Lung (tissue), 11 donors: ENCODE measurements at regions not wholly inside any gene's neighbourhood (a gene's known extent, or its start where the extent isn't known, plus 50 kb on each side); places are given as distances from the start of the nearest gene placed in this dataset.

Source experiments
- ATAC-seq: fragments of 200-7000 bp; cut with Tn5 transposase; one replicate; pipeline ENCODE4 v1.9.1; 2020; ENCODE audit warnings: moderate number of reproducible peaks; ENCODE audit not compliant: insufficient read depth, low FRiP score
- DNase-seq, 3 donors: peaks; one replicate each; pipeline ENCODE4 v3.0.0-alpha.2; 2013 to 2017
- H3K27ac ChIP-seq, 2 donors: one replicate each; pipeline ENCODE4 v1.5.1; 2013; ENCODE audit warnings: mild to moderate bottlenecking in 2 of 2, moderate library complexity in 2 of 2, control low read depth in 1 of 2, inconsistent platforms in 1 of 2, low read depth in 1 of 2, low read length in 1 of 2
- H3K27me3 ChIP-seq, 3 donors: one replicate each; pipeline ENCODE4 v1.5.1; 2013; ENCODE audit warnings: low read length in 2 of 3; ENCODE audit not compliant: control insufficient read depth in 3 of 3, insufficient read depth in 3 of 3
- H3K36me3 ChIP-seq, 4 donors: one replicate each; pipeline ENCODE4 v1.5.1; 2013; ENCODE audit warnings: low read length in 4 of 4, mild to moderate bottlenecking in 1 of 4, moderate library complexity in 1 of 4; ENCODE audit not compliant: control insufficient read depth in 4 of 4, insufficient read depth in 4 of 4
- H3K4me1 ChIP-seq, 5 donors: one replicate each; pipeline ENCODE4 v1.5.1; 2013; ENCODE audit warnings: low read length in 5 of 5, mild to moderate bottlenecking in 2 of 5, moderate library complexity in 1 of 5; ENCODE audit not compliant: control insufficient read depth in 5 of 5, insufficient read depth in 5 of 5
- H3K4me3 ChIP-seq: one replicate; pipeline ENCODE4 v1.5.1; 2013; ENCODE audit warnings: mild to moderate bottlenecking, control low read depth, moderate library complexity
- H3K9ac ChIP-seq, 2 donors: one replicate each; pipeline ENCODE4 v1.5.1; 2013; ENCODE audit warnings: low read length in 2 of 2, control low read depth in 1 of 2; ENCODE audit not compliant: insufficient read depth in 1 of 2
- H3K9me3 ChIP-seq, 4 donors: one replicate each; pipeline ENCODE4 v1.5.1; 2013; ENCODE audit warnings: low read length in 3 of 4, mild to moderate bottlenecking in 1 of 4, moderate library complexity in 1 of 4; ENCODE audit not compliant: control insufficient read depth in 4 of 4, insufficient read depth in 3 of 4
- CTCF ChIP-seq: IDR thresholded peaks from 2 replicates; pipeline ENCODE4 v1.5.1; 2012; ENCODE audit warnings: mild to moderate bottlenecking; ENCODE audit errors: control extremely low read depth, extremely low read depth
- WGBS, 2 donors: extraction: QIAGEN DNeasy Blood & Tissue Kit; methylation state at CpG; one replicate each; pipeline ENCODE4 v1.1.7; 2013; 5-methylcytosine and 5-hydroxymethylcytosine counted together
- donor health status: control.
- donor health status: control.
- donor health status: Bipolar disorder and iron deficiency.
- donor health status: healthy.
- donor health status: DM: yes; HTN: yes; CAD: no.

DNA sequence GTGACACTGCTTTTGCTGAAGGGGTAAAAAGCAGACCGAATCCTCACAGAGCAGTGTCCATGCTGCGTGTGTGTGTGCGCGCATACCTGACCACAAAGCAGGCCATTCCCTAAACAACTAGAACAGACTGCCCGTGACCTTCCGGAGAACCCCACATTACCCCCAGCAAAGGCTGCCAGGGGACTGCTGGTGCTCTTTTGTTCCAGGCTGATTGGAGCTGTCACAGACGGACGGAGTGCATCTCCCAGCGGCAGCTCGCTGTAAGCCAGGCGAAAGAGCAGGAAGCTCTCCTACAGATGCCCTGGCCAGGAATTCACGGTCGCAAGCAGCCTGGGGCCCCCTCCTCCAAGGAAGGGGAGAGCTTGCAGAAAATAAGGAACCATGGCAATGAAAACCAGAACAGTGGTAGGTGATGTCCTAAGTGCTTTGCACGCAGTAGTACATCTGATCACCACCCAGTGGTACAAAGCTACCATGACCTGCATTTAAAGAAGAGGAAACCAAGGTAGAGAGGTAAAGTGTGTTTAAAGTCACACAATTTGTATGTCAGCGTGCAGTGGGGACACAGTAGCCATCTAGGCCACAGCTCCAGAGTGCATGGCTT is 153.4 kb upstream of the DYNLRB2 start:
- Histone ChIP-seq H3K9ac (no peak overlapping the region), H3K4me1 (peaks cover 0 to 16% (median 5%) of the 10 kb centered on the region in 5 donors), H3K9me3 (no peaks in the 10 kb centered on the region), H3K36me3 (no peaks in the 10 kb centered on the region), H3K27ac (no peak overlapping the region), H3K27me3 (no peaks in the 10 kb centered on the region), H3K4me3 (no peak overlapping the region)
- TF ChIP-seq CTCF: no peak
- no peak for ATAC-seq
- peak; percentile 61 to 73 (median 61) for DNase-seq
- WGBS, 2 donors: 63 to 76% methylated on average over 15 of the region's 15 CpGs

GRCh38 chr16:80384862-80385261 is 155.9 kb upstream of the DYNLRB2 start:
- Histone ChIP-seq H3K27ac (no peak overlapping the region), H3K27me3 (peaks cover 0 to 4% (median 0%) of the 10 kb centered on the region in 3 donors), H3K36me3 (no peaks in the 10 kb centered on the region), H3K9ac (no peak overlapping the region), H3K9me3 (no peaks in the 10 kb centered on the region), H3K4me3 (no peak overlapping the region), H3K4me1 (peaks cover 0 to 8% (median 3%) of the 10 kb centered on the region in 5 donors)
- ATAC-seq (no peak), DNase-seq (no peak)
- TF ChIP-seq CTCF: no peak

DNA sequence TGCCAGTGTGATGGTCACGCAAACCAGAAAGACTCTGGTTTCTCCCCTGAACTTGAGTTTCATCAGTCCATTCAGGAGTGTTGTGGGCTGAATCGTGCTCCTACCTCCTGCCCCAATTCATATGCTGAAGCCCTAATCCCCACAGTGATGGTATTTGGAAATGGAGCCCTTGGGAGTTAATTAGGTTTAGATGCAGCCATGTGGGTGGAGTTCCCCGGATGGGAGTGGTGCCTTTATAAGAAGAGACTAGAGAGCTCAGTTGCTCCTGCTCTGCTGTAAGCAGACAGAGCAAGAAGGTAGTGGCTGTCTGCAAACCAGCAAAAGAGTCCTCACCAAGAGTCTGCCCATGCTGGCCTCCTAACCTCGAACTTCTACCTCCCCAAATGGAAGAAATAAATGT is 160.3 kb upstream of the DYNLRB2 start:
- H3K9me3 ChIP-seq: no peaks in the 10 kb centered on the region
- no peak overlapping the region for H3K4me3 ChIP-seq
- H3K4me1 ChIP-seq: no peaks in the 10 kb centered on the region
- H3K9ac ChIP-seq: no peak overlapping the region
- DNase-seq: no peak
- no peak overlapping the region for H3K27ac ChIP-seq
- peaks cover 0 to 4% (median 0%) of the 10 kb centered on the region in 3 donors for H3K27me3 ChIP-seq
- H3K36me3 ChIP-seq: no peaks in the 10 kb centered on the region
- WGBS, 2 donors: 84% methylated on average over 4 of the region's 4 CpGs
- no peak for ATAC-seq
- no peak for TF ChIP-seq CTCF
